Heart right ventricle (tissue), 16 donors: ENCODE measurements at regions not wholly inside any gene's neighbourhood (a gene's known extent, or its start where the extent isn't known, plus 50 kb on each side); places are given as distances from the start of the nearest gene placed in this dataset.

Experiments used
- ATAC-seq, 8 donors: fragments of 200-7000 bp; cut with Tn5 transposase; one replicate each; pipeline ENCODE4 v1.9.1; 2020; ENCODE audit warnings: mild to moderate bottlenecking in 8 of 8, moderate library complexity in 8 of 8, moderate number of reproducible peaks in 1 of 8
- DNase-seq, 2 donors: peaks; one replicate each; pipeline ENCODE4 v3.0.0-alpha.2; 2020
- H3K27ac ChIP-seq, 10 donors: fragments of 200-600 bp; sonication (generic) in 2 of 10; one replicate each; pipeline versions ENCODE4 v1.5.0 to v1.8.0; 2020 to 2022; ENCODE audit warnings: mild to moderate bottlenecking in 3 of 10
- H3K27me3 ChIP-seq, 7 donors: fragments of 200-600 bp; one replicate each; pipeline ENCODE4 v1.8.0; 2021 to 2022; ENCODE audit warnings: mild to moderate bottlenecking in 2 of 7
- H3K36me3 ChIP-seq, 9 donors: fragments of 200-600 bp; sonication (generic) in 1 of 9; one replicate each; pipeline versions ENCODE4 v1.5.0 to v1.8.0; 2020 to 2022; ENCODE audit warnings: mild to moderate bottlenecking in 2 of 9
- H3K4me1 ChIP-seq, 9 donors: fragments of 200-600 bp; sonication (generic) in 1 of 9; one replicate each; pipeline versions ENCODE4 v1.5.0 to v1.8.0; 2020 to 2022; ENCODE audit warnings: mild to moderate bottlenecking in 4 of 9
- H3K4me3 ChIP-seq, 10 donors: fragments of 200-600 bp; sonication (generic) in 2 of 10; one replicate each; pipeline versions ENCODE4 v1.5.0 to v1.8.0; 2020 to 2022; ENCODE audit warnings: mild to moderate bottlenecking in 7 of 10, moderate library complexity in 2 of 10
- H3K9me3 ChIP-seq, 11 donors: fragments of 200-600 bp in 10 of 11; sonication (generic) in 2 of 11; one replicate each; pipeline versions ENCODE4 v1.5.0 to v1.8.0; 2013 to 2022; ENCODE audit warnings: mild to moderate bottlenecking in 2 of 11, control low read depth in 1 of 11, moderate library complexity in 1 of 11
- WGBS, 2 donors: extraction: QIAGEN DNeasy Blood & Tissue Kit; methylation state at CpG; one replicate each; pipeline ENCODE4 v1.1.7; 2013; ENCODE audit warnings: inconsistent platforms in 1 of 2; 5-methylcytosine and 5-hydroxymethylcytosine counted together
- intact Hi-C, 10 donors: fragments of 100-400 bp; cut with DNase I; formaldehyde crosslinking; loops; one replicate each; pipeline versions ENCODE4 v1.11.1 to v1.14.2; 2022
- TF ChIP-seq, protein P1 (sequence below), 9 donors: fragments of 200-600 bp; sonication (generic) in 2 of 9; IDR thresholded peaks; one replicate each; pipeline versions ENCODE4 v1.5.0 to v1.8.0; 2021 to 2022; ENCODE audit warnings: antibody characterized with exemption in 9 of 9, mild to moderate bottlenecking in 5 of 9, moderate library complexity in 1 of 9
- donor health status: Arrhythmogenic right ventricular cardiomyopathy.
- donor health status: ischemic (EF 13 %, LVEDD 7.1; RV severe dilation, severe dysfunction).
- donor health status: healthy with polysubstance abuse.
- donor health status: DM: no; HTN: yes; CAD: no.
- donor health status: DM: no; HTN: no; CAD: no.
- donor health status: ischemic (EF 25% LVEDD 6.9; RV normal size, moderate dysfunction).
- donor health status: ischemic (EF 25% LVEDD 5.7; RV mildly dilated, moderate dysfunction).
- donor health status: healthy.
- donor health status: DM: yes; HTN: yes; CAD: no.
- donor health status: Ischemic cardiomyopathy.
- donor health status: ischemic (EF 35%, LVEDD 5.7; RV mildly dilated, moderate dysfunction).
- donor health status: nonischemic (EF 11% LVEDD 7.7; RV severe dilation, severe dysfunction).
- donor health status: DM: yes; HTN: yes; CAD: no.
- donor health status: PGD.
- donor health status: ischemic (EF 29% LVEDD 5.4; RV normal size, mild dysfunction).
- donor health status: nonischemic (EF 23%, LVEDD 6.1; RV moderate dilation, normal function).

DNA sequence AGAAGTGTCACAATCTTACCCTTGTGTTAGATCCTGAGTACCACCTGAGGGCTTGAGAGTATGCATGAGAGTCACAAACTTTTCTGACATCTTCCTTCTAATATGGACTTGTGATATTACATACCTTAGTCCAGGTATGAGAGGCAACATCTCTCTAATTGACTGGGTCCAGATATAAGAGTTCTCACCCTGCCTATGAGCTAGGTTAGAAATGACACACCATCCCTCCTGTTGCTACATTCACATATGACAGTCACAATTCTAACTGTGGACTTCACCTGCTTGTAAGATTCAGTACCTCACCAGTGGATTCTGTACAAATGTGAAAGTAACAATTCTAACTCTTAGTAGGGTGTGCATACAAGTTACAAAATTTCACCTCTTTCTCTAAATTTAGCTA lies 245.2 kb downstream of the RPS4Y2 start:
- intact Hi-C loops, result no loop called here

DNA sequence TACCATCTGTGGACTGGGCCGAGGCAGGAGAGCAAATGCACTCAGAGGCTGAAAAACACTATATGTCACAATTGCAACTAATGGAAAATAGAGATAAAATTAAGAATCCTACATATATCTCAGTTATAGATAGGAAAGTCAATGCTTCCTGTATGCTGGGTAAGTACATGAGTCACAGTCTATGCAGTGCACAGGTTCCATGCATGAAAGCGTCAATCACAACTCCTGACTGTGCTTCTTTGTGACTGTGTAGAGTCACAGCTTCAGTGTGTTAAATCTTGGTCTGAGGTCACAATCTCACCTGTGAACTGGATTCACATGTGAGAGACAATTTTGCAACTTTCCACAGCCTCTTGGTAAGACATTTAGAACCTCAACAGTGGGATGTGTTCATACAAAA lies 247.2 kb downstream of the RPS4Y2 start:
- Histone ChIP-seq H3K4me1 (no peaks in the 10 kb centered on the region), H3K9me3 (no peaks in the 10 kb centered on the region), H3K4me3 (no peak overlapping the region), H3K36me3 (no peaks in the 10 kb centered on the region), H3K27ac (no peak overlapping the region), H3K27me3 (no peaks in the 10 kb centered on the region)
- WGBS, 2 donors, result 55 to 67% methylated on average over 2 of the region's 2 CpGs
- TF ChIP-seq, protein P1, sequence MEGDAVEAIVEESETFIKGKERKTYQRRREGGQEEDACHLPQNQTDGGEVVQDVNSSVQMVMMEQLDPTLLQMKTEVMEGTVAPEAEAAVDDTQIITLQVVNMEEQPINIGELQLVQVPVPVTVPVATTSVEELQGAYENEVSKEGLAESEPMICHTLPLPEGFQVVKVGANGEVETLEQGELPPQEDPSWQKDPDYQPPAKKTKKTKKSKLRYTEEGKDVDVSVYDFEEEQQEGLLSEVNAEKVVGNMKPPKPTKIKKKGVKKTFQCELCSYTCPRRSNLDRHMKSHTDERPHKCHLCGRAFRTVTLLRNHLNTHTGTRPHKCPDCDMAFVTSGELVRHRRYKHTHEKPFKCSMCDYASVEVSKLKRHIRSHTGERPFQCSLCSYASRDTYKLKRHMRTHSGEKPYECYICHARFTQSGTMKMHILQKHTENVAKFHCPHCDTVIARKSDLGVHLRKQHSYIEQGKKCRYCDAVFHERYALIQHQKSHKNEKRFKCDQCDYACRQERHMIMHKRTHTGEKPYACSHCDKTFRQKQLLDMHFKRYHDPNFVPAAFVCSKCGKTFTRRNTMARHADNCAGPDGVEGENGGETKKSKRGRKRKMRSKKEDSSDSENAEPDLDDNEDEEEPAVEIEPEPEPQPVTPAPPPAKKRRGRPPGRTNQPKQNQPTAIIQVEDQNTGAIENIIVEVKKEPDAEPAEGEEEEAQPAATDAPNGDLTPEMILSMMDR (IDR thresholded peaks at IDR 0.05), result no peak
- no peak for ATAC-seq
- DNase-seq, result no peak
- intact Hi-C loops, result no loop called here

More for the DNA sequence above, 245.2 kb downstream of the RPS4Y2 start:
- DNase-seq, result no peak
- H3K9me3 ChIP-seq, result no peaks in the 10 kb centered on the region
- no peaks in the 10 kb centered on the region for H3K4me1 ChIP-seq
- no peak overlapping the region for H3K4me3 ChIP-seq
- no peaks in the 10 kb centered on the region for H3K27me3 ChIP-seq
- H3K27ac ChIP-seq, result no peak overlapping the region
- TF ChIP-seq, protein P1 (IDR thresholded peaks at IDR 0.05), result no peak
- no peak for ATAC-seq
- no peaks in the 10 kb centered on the region for H3K36me3 ChIP-seq

DNA sequence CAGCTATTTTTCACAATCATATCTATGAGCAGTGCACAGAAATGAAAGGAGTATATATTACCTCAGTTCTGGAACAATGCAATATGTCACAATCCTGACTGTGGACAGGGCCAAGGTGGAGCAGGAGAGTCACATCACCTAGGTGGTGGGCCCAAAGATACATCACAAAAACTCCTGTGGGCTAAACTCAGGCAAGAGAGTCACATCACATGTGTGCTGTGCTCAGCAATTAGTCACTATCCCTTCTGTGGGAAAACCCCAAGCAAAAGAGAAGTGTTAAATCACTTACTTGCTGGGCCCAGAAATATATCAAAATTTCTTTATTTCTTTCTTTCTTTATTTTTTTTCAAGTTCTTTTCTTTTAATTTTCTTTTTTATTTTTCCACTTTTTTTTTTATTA lies 249.6 kb downstream of the RPS4Y2 start:
- Histone ChIP-seq H3K27ac (no peak overlapping the region), H3K36me3 (no peaks in the 10 kb centered on the region), H3K9me3 (no peaks in the 10 kb centered on the region), H3K4me1 (no peaks in the 10 kb centered on the region), H3K27me3 (no peaks in the 10 kb centered on the region), H3K4me3 (no peak overlapping the region)
- TF ChIP-seq, protein P1 (IDR thresholded peaks at IDR 0.05), result no peak
- DNase-seq (no peak), ATAC-seq (no peak)
- intact Hi-C loops, result no loop called here

DNA sequence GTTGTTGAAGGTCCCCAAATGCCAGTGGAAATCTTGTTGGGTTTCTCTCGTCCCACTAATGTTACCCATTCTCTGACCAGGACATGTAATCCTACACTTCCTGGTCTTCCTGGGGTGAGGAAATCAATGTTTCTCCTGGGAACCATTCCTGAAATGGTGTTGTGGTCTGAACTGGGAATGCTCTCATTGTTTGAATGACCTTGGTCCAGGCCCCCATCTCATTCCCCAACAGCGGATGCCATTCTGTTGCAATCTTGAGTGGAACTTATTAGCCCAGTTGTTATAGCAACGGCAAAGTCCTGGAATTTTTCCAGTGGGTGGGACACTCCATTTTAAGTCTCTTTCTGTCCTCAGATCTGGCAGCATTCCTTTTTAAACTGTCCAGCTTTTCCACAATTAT lies 265.9 kb downstream of the RPS4Y2 start:
- intact Hi-C loops, result loop anchor here in 1 of 10 donors (10.0 kb wide), 1 partner anchor 83 kb away; no protein-coding TSS in a partner anchor
- TF ChIP-seq, protein P1 (IDR thresholded peaks at IDR 0.05), result no peak

More for the DNA sequence above, 265.9 kb downstream of the RPS4Y2 start:
- no peaks in the 10 kb centered on the region for H3K36me3 ChIP-seq
- H3K27ac ChIP-seq, result no peak overlapping the region
- no peaks in the 10 kb centered on the region for H3K4me1 ChIP-seq
- H3K9me3 ChIP-seq, result no peaks in the 10 kb centered on the region
- H3K4me3 ChIP-seq, result no peak overlapping the region
- ATAC-seq, result no peak
- no peak for DNase-seq
- H3K27me3 ChIP-seq, result no peaks in the 10 kb centered on the region
- 55 to 58% methylated on average over 3 of the region's 3 CpGs for WGBS, 2 donors
